HEK293T (cell line): ENCODE measurements at regions not wholly inside any gene's neighbourhood (a gene's known extent, or its start where the extent isn't known, plus 50 kb on each side); places are given as distances from the start of the nearest gene placed in this dataset.

Experiments
- CTCF ChIA-PET: fragments of 350-600 bp; formaldehyde crosslinking; extraction: SDS; loops from one replicate; lab custom pipeline; 2021; ENCODE audit warnings: antibody characterized with exemption, inconsistent platforms; lab: Yijun Ruan, JAX
- POLR2A ChIA-PET: fragments of 350-600 bp; formaldehyde crosslinking; extraction: SDS; loops from one replicate; lab custom pipeline; 2020; ENCODE audit warnings: antibody characterized with exemption, inconsistent platforms; lab: Yijun Ruan, JAX
- DNase-seq: peaks from one replicate; pipeline ENCODE4 v3.0.0; 2012; ENCODE audit warnings: mixed read lengths; ENCODE audit errors: extremely low spot score
- ARNT ChIP-seq: fragments of 450-650 bp; IDR thresholded peaks from 2 replicates; pipeline ENCODE4 v1.6.1; 2017; ENCODE audit warnings: mild to moderate bottlenecking
- BHLHE40 ChIP-seq: fragments of 450-650 bp; IDR thresholded peaks from 2 replicates; pipeline ENCODE4 v1.6.1; 2016; ENCODE audit warnings: mild to moderate bottlenecking, moderate library complexity, borderline replicate concordance
- CTBP1 ChIP-seq: fragments of 450-650 bp; IDR thresholded peaks from 2 replicates; pipeline ENCODE4 v1.6.1; 2016; ENCODE audit warnings: borderline replicate concordance
- ELF4 ChIP-seq: fragments of 450-650 bp; IDR thresholded peaks from 2 replicates; pipeline ENCODE4 v1.6.1; 2017; ENCODE audit warnings: antibody characterized with exemption
- FOXA1 ChIP-seq: fragments of 450-650 bp; IDR thresholded peaks from 2 replicates; pipeline ENCODE4 v1.6.1; 2016; ENCODE audit warnings: mild to moderate bottlenecking
- FOXK2 ChIP-seq: fragments of 450-650 bp; IDR thresholded peaks from 2 replicates; pipeline ENCODE4 v1.6.1; 2016; ENCODE audit warnings: mild to moderate bottlenecking
- FOXM1 ChIP-seq: fragments of 450-650 bp; IDR thresholded peaks from 2 replicates; pipeline ENCODE4 v1.6.1; 2017; ENCODE audit warnings: mild to moderate bottlenecking, borderline replicate concordance
- HDGF ChIP-seq: fragments of 450-650 bp; IDR thresholded peaks from 2 replicates; pipeline ENCODE4 v1.6.1; 2017; ENCODE audit warnings: antibody characterized with exemption, borderline replicate concordance
- L3MBTL2 ChIP-seq: fragments of 450-650 bp; conservative IDR thresholded peaks from 2 replicates; pipeline ENCODE4 v1.6.1; 2016; ENCODE audit warnings: mild to moderate bottlenecking
- LEF1 ChIP-seq: fragments of 450-650 bp; IDR thresholded peaks from 2 replicates; pipeline ENCODE4 v1.6.1; 2017; ENCODE audit warnings: mild to moderate bottlenecking, borderline replicate concordance
- NFRKB ChIP-seq: fragments of 450-650 bp; IDR thresholded peaks from 2 replicates; pipeline ENCODE4 v1.6.1; 2016; ENCODE audit warnings: mild to moderate bottlenecking, moderate library complexity
- SP1 ChIP-seq: fragments of 450-650 bp; IDR thresholded peaks from 2 replicates; pipeline ENCODE4 v1.6.1; 2017
- SUZ12 ChIP-seq: fragments of 450-650 bp; IDR thresholded peaks from 2 replicates; pipeline ENCODE4 v1.6.1; 2016; ENCODE audit warnings: mild to moderate bottlenecking
- TARDBP ChIP-seq: fragments of 450-650 bp; IDR thresholded peaks from 2 replicates; pipeline ENCODE4 v1.6.1; 2016
- ZNF384 ChIP-seq: fragments of 450-650 bp; IDR thresholded peaks from 2 replicates; pipeline ENCODE4 v1.6.1; 2016
- TF ChIP-seq, protein P1 (sequence below): fragments of 450-650 bp; IDR thresholded peaks from 2 replicates; pipeline ENCODE4 v1.6.1; 2016

DNA sequence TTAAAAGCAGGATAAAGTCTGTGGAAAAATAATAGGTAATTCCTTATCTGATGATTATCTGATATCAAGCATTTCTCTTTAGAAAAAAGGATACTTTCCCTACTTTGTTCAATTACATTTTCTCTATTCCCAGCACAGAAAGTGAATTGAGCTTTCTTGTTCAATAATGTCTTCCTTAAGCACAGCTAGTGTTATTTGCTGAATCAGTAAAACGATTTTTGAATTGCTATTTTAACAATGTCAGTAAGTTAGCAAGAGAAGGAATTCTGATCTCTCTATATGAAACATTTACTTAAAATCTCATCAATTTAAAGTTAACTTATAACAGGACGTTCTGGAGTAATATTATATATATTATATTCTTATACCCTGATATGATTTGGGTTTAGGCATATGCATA is 337.2 kb upstream of the ANKRD30A start:
- ChIA-PET CTCF (no interaction called here), POLR2A (no interaction called here)
- no peak for TF ChIP-seq TARDBP
- no peak for TF ChIP-seq SP1
- TF ChIP-seq, protein P1, sequence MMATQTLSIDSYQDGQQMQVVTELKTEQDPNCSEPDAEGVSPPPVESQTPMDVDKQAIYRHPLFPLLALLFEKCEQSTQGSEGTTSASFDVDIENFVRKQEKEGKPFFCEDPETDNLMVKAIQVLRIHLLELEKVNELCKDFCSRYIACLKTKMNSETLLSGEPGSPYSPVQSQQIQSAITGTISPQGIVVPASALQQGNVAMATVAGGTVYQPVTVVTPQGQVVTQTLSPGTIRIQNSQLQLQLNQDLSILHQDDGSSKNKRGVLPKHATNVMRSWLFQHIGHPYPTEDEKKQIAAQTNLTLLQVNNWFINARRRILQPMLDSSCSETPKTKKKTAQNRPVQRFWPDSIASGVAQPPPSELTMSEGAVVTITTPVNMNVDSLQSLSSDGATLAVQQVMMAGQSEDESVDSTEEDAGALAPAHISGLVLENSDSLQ: no peak
- TF ChIP-seq BHLHE40: no peak
- no peak for TF ChIP-seq FOXA1
- no peak for DNase-seq

DNA sequence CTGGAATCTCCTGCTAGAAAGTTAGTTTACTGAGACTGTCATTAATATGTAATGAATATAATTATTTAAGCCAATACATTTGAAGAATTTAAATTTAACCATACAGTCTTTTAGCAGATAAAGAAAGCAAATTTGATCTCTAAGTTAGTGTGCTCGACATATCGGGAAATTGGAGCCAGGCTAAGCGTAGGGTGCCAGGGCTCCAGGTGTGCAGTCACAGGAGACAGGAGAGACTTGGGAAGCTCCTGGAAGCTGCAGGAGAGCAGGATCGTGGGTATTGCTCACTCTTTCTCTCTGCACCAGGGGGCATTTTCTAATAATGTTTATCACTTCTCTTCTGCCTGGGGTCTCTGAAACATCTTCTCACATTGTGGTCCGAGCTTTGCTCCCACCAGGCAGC is 342.0 kb upstream of the ANKRD30A start:
- TF ChIP-seq SUZ12 (no peak), FOXK2 (no peak), FOXM1 (no peak), TARDBP (no peak), ELF4 (no peak), FOXA1 (no peak)
- POLR2A ChIA-PET: no interaction called here
- CTCF ChIA-PET: no interaction called here
- no peak for DNase-seq

DNA sequence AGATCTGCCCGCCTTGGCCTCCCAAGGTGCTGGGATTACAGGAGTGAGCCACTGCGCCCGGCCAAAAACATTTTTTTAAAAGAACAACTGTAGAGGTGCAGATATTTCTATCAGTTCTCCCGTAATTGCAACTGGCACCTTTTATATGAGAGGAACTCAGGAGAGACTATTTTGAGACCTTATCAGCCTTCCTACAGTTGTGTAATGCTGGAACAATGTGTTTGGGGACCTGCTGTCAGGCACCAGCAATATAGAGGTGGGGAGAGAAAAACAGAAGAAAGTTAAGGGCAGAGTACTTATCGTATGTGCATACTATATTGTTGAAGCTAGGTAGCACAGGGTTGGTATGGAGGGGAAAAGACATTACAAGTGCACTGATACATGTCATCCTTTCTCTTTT is 343.8 kb upstream of the ANKRD30A start:
- TF ChIP-seq ARNT: no peak
- no peak for TF ChIP-seq ELF4
- TF ChIP-seq, protein P1: no peak
- no peak for TF ChIP-seq BHLHE40
- TF ChIP-seq SUZ12: no peak
- no peak for TF ChIP-seq CTBP1
- no peak for TF ChIP-seq ZNF384
- TF ChIP-seq TARDBP: no peak
- TF ChIP-seq NFRKB: no peak
- TF ChIP-seq FOXK2: no peak
- ChIA-PET CTCF (no interaction called here), POLR2A (no interaction called here)
- DNase-seq: no peak

DNA sequence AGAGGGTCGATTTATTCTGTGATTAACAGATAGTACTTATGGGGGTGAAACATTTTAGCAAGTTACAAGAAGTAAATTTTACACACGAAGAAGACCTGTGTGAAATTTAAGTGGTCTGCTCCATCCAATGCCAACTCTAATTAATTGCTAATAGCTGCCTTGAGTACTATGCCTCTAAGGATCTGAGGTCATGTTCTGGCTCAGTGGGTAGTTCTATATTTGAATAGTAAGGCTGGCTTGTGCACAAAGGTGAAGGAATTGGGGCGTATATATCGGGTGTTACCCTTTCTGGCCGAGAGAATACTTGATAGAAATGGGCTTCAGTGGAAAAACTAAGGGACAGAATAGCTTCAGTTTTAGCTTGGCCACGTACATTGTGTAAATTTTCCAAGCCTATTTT is 345.2 kb upstream of the ANKRD30A start:
- DNase-seq: no peak
- TF ChIP-seq SUZ12 (no peak), CTBP1 (no peak), NFRKB (no peak), FOXA1 (no peak), LEF1 (no peak), TARDBP (no peak), L3MBTL2 (no peak), FOXK2 (no peak)
- ChIA-PET CTCF (interaction anchor here (0.8 to 3.0 kb wide), 8 partner anchors 30 to 1214 kb away, joined by 3 to 28 read pairs (median 4); no protein-coding TSS in a partner anchor), POLR2A (no interaction called here)

DNA sequence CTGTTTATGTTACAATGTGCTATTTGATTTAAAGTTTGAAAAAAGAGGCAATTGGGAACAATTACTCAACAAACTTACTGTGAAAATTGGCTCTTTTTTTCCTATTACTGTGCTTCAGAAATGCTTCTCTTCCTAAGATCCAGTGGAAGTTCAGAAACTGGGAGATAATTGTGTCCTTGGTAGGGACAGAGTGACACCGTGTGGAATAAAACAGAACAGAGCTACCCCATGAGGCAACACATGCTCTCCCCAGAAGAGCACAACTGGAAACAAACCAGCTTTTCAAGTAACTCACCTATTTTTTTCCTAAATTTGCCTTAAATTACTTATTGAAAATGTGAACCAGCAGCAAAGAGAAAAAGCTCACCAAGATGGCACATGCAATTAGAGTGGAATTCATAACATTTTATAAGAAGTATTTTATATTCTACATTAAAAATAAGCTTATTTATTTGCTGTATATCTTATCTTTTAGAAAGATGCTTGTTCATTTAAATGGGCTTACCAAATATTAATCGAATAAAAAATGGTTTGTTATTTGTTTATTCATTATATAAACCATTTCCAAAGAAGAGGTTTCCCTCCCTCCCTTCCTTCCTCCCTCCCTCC is 346.1 kb upstream of the ANKRD30A start:
- ChIA-PET POLR2A (no interaction called here), CTCF (interaction anchor here (0.5 to 3.0 kb wide), 15 partner anchors 9 to 1213 kb away, joined by 3 to 28 read pairs (median 4); no protein-coding TSS in a partner anchor)
- peak; percentile 50 for DNase-seq
- TF ChIP-seq TARDBP (no peak), ELF4 (no peak), FOXA1 (no peak), SP1 (no peak), SUZ12 (no peak), BHLHE40 (no peak), FOXM1 (no peak), NFRKB (no peak), L3MBTL2 (no peak), ARNT (no peak), HDGF (no peak), CTBP1 (no peak), FOXK2 (no peak), LEF1 (no peak), ZNF384 (no peak)
- TF ChIP-seq, protein P1: no peak

DNA sequence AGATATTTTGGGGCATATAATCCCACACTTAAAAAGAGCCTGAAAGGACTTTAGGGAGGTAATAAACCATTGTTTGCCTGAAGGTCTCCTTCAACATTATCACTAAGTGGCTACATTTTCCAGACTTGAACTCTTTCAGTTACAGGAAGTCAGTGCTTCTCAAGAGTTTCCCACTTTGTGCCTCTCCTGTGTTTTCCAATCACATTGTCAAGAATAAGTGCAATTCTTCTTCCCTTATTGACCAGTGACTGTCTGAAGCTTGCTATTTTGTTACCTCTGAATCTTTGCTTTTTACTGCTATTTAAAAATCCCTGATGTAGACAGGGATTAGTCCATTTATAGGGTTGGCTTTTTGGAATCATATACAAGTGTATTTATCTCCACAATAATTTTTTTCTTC is 346.7 kb upstream of the ANKRD30A start:
- TF ChIP-seq HDGF (no peak), BHLHE40 (no peak), ZNF384 (no peak), ELF4 (no peak), CTBP1 (no peak)
- CTCF ChIA-PET: interaction anchor here (0.7 to 3.0 kb wide), 5 partner anchors 105 to 1165 kb away, joined by 3 to 28 read pairs (median 4); no protein-coding TSS in a partner anchor
- DNase-seq: no peak
- POLR2A ChIA-PET: no interaction called here

DNA sequence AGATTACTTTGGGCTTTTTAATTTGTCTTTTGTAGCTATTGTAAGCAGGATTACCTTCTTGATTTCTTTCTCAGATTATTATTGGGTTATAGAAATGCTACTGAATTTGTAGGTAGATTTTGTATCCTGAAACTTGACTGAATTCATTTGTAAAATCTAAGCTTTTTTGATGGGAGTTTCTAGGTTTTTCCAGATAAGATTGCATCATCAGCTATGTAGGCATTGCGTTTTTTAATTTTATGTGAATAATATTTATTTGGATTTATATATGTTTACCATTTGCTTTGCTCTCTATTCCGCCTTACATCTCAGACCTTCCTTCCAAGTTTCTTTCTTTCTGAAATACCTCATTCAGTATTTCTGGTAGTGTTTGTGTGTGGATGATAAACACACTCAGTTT is 351.7 kb upstream of the ANKRD30A start:
- ChIA-PET POLR2A (no interaction called here), CTCF (no interaction called here)
- DNase-seq: no peak
- TF ChIP-seq SUZ12 (no peak), ELF4 (no peak), NFRKB (no peak), BHLHE40 (no peak), CTBP1 (no peak), TARDBP (no peak), ZNF384 (no peak), FOXK2 (no peak), L3MBTL2 (no peak), ARNT (no peak), FOXM1 (no peak), FOXA1 (no peak), LEF1 (no peak), HDGF (no peak), SP1 (no peak)
- TF ChIP-seq, protein P1: no peak
